ENCODE measurements at regions not wholly inside any gene's neighbourhood (a gene's known extent, or its start where the extent isn't known, plus 50 kb on each side); places are given as distances from the start of the nearest gene placed in this dataset.

- TF ChIP-seq CTCF (IDR thresholded peaks at IDR 0.05) (no peak), POLR2A (IDR thresholded peaks at IDR 0.05) (no peak)
These were observed 62.0 kb upstream of the PHF24 start for GRCh38 chr9:34896112-34896511.

Data from upper lobe of left lung (tissue), 4 donors.